ENCODE measurements at regions not wholly inside any gene's neighbourhood (a gene's known extent, or its start where the extent isn't known, plus 50 kb on each side); places are given as distances from the start of the nearest gene placed in this dataset.

DNA sequence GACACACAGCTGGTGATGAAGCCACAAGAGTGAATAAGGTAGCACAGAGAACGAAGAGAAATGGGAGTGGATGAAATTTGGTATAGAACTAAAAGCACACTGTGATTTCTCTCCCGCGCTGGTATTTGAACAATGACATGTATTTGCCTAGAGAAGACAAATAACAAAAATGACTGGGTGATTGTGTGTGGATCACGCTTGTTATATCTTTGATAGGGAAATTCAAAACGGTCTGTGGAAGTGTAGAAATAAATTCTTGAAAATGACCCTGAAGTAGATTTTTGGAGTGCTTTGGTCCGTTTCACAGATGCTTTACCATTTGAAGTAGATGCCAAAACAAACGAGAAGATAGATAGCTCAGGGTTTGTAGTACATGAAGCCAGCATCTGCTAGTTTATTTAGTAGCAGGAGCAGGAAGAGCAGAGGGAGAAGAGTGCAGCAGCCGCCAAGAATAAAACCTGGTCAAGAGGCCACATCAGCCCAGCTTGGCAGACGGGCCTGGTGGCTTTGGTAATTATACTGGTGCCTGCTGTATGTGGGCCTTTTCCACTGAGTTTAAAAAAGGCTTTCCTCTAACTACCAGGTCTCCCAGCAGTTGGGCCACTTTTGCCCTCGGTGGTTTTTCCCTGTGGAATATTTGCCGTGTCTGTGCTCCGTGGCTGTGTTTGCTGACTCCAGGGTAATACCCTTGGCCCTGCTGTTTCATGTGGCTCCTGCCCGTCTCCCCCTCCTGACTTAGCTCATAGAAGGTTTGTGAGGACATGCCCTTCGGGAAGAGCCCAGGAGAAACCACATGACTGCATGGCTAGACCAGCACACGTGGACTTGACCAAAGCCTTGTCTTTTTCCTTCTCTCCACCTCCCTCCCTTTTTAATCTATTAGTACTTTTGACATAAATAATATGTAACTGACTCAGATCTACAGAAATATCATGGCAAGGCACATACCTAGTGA is 294.0 kb downstream of the SOX4 start:
- TF ChIP-seq, protein P1, sequence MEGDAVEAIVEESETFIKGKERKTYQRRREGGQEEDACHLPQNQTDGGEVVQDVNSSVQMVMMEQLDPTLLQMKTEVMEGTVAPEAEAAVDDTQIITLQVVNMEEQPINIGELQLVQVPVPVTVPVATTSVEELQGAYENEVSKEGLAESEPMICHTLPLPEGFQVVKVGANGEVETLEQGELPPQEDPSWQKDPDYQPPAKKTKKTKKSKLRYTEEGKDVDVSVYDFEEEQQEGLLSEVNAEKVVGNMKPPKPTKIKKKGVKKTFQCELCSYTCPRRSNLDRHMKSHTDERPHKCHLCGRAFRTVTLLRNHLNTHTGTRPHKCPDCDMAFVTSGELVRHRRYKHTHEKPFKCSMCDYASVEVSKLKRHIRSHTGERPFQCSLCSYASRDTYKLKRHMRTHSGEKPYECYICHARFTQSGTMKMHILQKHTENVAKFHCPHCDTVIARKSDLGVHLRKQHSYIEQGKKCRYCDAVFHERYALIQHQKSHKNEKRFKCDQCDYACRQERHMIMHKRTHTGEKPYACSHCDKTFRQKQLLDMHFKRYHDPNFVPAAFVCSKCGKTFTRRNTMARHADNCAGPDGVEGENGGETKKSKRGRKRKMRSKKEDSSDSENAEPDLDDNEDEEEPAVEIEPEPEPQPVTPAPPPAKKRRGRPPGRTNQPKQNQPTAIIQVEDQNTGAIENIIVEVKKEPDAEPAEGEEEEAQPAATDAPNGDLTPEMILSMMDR (IDR thresholded peaks at IDR 0.05; ENCODE audit: extremely low read depth, missing control alignments) = no peak
- DNase-seq (ENCODE audit: low spot score) = no peak

DNA sequence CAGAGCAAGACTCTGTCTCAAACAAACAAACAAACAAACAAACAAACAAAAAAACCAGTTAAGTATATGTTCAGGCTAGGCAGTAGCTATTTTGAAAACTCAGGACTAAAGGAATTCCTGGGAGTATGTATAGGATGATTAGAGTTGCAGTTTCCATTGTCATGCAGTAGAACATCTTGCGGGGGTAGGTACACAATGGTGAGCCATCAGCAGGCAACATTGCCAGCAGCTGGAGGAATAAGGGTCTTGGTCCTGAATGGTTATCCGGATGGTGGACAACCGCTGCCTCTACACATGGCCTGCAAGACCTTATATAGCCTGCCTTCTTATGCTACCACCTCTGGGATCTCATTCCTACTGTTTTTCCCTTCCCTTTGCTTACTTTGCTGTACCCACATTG is 297.5 kb downstream of the SOX4 start:
- TF ChIP-seq, protein P1 (IDR thresholded peaks at IDR 0.05; ENCODE audit: extremely low read depth, missing control alignments) = no peak
- no peak for DNase-seq (ENCODE audit: low spot score)

DNA sequence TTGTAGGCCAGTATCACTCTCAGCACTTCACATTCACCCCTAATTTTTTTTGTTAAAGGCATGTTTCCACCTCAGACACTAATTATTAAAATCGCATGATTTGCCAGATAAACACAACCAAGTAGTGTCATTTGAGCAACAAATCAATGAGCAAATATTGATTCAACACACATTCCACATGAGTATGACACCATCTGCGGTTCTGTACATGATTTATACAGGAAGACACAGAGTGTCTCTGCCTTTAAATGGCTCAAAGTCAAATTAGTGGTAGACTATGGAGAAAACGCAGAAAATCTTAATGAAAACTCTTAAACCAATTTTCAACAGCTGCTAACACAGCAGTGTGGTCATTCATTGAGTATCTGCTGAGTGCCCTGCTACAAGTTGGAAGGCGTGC is 300.2 kb downstream of the SOX4 start:
- TF ChIP-seq, protein P1 (IDR thresholded peaks at IDR 0.05; ENCODE audit: extremely low read depth, missing control alignments) = no peak
- no peak for DNase-seq (ENCODE audit: low spot score)

DNA sequence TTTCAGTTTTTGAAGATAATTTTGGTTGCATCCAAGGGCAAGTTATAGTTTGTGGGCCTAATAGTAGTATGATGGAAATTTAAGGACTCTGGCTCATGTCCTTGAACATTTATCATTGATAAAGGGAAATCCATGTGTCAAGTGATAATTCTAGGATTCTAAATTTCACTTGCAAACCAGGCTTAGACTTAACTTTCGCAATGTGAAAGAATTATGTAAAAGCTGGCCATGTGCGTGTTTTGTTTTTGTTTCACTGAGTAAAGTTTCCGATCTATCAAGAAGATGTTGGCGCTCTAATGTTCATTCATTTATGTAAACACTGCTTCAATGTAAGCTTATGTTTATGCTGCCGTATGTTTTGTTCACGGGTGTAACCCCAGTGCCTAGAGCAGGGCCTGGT is 302.0 kb downstream of the SOX4 start:
- TF ChIP-seq, protein P1 (IDR thresholded peaks at IDR 0.05; ENCODE audit: extremely low read depth, missing control alignments) = no peak
- no peak for DNase-seq (ENCODE audit: low spot score)

DNA sequence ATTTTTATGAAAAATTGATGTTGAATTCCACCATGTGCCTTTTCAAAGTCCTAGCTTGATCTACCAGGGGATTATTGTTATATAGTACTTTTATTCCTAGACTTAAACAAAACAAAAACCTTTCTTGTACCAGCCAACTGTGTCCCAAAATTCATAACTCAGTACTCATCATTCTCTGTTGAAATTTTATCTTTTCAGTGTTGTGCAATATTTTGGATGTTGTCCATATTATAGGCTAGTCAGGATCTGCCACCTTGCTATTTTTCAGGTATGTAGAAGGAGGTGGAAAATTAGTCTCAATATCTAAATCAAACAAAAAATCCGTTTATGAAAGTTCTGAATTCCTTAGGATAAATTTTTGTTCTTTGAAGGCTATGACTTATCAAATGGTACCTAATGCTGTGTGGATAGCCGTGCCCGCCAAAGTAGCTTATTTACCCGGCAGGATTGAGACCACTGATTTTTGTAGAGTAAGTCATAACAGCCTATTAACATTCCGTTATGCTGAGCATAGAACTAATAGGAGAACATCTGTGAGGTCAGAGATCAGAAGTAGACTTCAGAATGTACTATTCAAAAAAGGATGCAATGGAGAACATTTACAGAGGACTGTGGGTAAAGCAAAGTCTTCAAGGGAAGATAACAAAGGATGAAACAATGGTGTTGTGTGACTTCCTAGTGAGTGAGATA is 304.7 kb downstream of the SOX4 start:
- TF ChIP-seq, protein P1 (IDR thresholded peaks at IDR 0.05; ENCODE audit: extremely low read depth, missing control alignments) = no peak
- DNase-seq (ENCODE audit: low spot score) = no peak

DNA sequence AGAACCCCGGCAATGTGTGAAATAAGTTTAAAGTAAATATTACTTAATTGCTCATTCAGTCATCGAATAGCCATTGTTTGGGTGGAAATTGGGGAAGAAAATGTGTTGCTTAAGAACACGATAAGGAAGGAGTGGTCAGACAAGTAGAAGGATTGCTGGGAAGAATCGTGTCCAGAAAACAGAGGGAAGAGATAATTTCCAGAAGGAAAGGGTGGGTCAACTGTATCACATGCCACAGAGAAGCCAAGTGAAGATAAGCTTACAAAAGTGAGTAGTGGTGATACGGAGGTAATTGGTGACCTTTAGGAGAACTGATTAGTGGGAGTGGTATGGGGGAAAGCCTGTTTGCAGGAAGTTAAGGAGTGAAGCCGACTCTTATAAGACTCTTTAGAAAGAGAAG is 306.2 kb downstream of the SOX4 start:
- TF ChIP-seq, protein P1 (IDR thresholded peaks at IDR 0.05; ENCODE audit: extremely low read depth, missing control alignments) = no peak
- no peak for DNase-seq (ENCODE audit: low spot score)

DNA sequence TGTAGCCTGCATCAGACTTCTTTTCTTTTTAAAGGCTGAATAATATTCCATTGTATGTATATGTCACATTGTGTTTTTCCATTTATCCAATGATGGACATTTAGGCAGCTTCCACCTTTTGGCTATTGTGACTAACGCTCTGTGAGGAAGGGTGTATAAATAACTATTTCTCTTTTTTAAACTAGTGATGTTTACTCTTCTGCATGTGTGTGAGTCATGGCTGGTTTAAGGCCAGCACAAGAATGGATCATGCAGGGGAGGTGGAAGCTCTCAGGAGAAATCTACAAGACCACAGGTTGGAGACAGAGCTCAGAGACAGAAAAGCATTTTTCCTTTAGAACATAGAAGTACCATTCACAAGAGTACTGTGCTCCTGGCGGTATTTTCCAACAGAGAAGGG is 307.2 kb downstream of the SOX4 start:
- DNase-seq (ENCODE audit: low spot score) = no peak
- TF ChIP-seq, protein P1 (IDR thresholded peaks at IDR 0.05; ENCODE audit: extremely low read depth, missing control alignments) = no peak
